GM21717 (cell line): ENCODE measurements at regions not wholly inside any gene's neighbourhood (a gene's known extent, or its start where the extent isn't known, plus 50 kb on each side); places are given as distances from the start of the nearest gene placed in this dataset.
"Not testable (repeated sequence)": the region's sequence is repeated elsewhere in the genome, so short reads cannot be mapped to it uniquely, and the experiment has no call there.

Experiments used
- ATAC-seq: cut with Tn5 transposase; IDR thresholded peaks from one replicate; pipeline ENCODE4 v1.9.1; 2021; ENCODE audit warnings: mild to moderate bottlenecking, moderate library complexity; ENCODE audit not compliant: unreplicated experiment

GRCh38 chr10:36766415-36766810, 359.0 kb upstream of the ANKRD30A start:
- no peak for ATAC-seq

- ATAC-seq: no peak
Measured at GRCh38 chr10:36765782-36766414, 359.5 kb upstream of the ANKRD30A start.

DNA sequence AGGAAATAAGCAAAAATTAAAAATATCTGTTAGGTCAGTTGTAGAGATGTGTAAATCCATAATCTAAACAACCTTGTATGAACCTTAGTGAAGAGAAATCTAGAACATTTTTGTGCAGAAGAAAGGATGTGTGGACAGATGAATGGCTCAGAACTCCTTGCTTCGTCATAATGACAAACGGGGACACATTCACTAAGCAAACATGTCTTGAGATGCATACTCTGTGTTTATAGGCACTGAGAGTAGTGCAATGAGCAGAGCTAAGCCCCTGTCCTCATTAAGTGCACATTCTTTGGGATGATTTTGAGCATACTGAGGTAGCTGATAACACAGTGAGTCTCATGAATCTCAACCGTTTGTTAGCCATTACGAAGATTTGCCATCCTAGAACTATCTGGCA, 360.6 kb upstream of the ANKRD30A start:
- no peak for ATAC-seq

DNA sequence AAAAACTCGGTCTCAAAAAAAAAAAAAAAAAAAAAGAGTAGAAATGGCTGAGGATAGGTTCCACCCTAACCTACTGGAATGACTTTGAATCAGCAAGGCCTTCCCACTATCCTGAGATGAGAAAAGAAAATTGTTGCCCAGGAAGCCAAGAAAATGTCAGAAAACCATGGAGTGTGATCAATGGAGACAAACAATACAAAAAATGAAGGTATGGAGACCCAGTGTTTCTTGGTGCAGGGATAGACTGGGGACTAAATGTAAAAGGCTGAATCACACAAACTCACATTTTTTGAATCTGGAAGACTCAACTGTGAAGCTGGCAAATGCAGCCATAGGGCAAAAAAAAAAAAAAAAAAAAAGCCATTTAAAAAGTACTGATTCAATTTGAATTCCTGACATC, 364.3 kb upstream of the ANKRD30A start:
- ATAC-seq: no peak

- no peak for ATAC-seq
Measured at GRCh38 chr10:36759141-36759805, 366.1 kb upstream of the ANKRD30A start.

DNA sequence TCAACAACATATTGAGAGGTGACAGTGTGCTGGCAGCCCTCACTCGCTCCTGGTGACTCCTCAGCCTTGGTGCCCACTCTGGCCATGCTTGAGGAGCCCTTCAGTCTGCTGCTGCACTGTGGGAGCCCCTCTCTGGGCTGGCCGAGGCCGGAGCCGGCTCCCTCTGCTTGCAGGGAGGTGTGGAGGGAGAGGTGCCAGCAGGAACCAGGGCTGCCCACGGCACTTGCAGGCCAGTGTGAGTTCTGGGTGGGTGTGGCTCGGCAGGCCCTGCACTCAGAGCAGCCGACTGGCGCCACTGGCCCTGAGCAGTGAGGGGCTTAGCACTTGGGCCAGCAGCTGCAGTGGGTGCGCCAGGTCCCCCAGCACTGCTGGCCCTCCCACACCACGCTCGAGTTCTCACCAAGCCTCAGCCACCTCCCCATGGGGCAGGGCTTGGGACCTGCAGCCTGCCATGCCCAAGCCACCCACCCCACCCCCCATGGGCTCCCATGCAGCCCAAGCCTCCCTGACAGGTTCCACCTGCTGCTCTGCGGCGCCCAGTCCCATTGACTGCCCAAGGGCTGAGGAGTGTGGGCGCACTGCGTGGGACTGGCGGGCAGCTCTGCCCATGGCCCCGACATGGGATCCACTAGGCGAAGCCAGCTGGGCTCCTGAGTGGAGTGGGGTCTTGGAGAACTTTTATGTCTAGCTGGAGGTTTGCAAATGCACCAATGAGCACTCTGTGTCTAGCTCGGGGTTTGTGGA, 377.1 kb upstream of the ANKRD30A start:
- ATAC-seq: no peak

GRCh38 chr10:36739884-36740445, 385.4 kb upstream of the ANKRD30A start:
- ATAC-seq: no peak

- ATAC-seq: no peak
Measured at GRCh38 chr10:36738738-36739431, 386.5 kb upstream of the ANKRD30A start.

GRCh38 chr10:36736311-36736710, 389.1 kb upstream of the ANKRD30A start:
- ATAC-seq: no peak

- ATAC-seq: not testable (repeated sequence)
Measured at GRCh38 chr10:36734590-36734989, 390.8 kb upstream of the ANKRD30A start.

GRCh38 chr10:36730316-36730715, 395.1 kb upstream of the ANKRD30A start:
- ATAC-seq: no peak

GRCh38 chr10:36728626-36729025, 396.8 kb upstream of the ANKRD30A start:
- no peak for ATAC-seq

- no peak for ATAC-seq
Measured at GRCh38 chr10:36725581-36726520, 399.5 kb upstream of the ANKRD30A start.

DNA sequence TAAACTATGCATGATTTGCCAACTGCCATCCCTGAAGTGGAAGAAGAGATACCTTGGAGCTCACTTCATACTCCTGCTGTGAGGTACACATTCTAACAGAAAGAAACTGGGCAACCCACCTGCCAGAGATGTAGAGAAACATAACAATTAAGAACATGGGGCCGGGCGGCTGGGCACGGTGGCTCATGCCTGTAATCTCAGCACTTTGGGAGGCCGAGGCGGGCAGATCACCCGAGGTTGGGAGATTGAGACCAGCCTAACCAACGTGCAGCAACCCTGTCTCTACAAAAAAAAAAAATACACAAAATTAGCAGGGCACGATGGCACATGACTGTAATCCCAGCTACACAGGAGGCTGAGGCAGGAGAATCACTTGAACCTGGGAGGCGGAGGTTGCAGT, 402.6 kb upstream of the ANKRD30A start:
- no peak for ATAC-seq

GRCh38 chr10:36721871-36722270, 403.5 kb upstream of the ANKRD30A start:
- ATAC-seq: no peak

DNA sequence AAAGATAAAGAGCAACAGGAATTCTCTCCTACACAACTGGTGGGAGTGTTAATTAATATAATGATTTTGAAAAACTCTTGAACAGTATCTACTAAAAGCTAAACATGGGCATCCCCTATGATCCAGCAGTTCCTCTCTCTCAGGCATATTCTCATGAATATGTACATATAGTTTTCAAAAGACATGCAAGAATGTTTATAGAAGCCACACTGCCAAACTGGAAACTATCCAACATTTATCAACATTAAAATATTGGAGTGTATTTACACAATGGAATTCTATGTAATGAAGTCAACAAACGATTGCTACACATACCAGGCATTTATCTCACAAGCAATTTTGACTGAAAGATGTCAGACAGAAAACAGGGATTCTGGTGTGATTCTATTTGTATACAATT, 404.5 kb upstream of the ANKRD30A start:
- no peak for ATAC-seq

GRCh38 chr10:36717118-36717517, 408.3 kb upstream of the ANKRD30A start:
- ATAC-seq: no peak

- ATAC-seq: no peak
Measured at GRCh38 chr10:36716291-36716690, 409.1 kb upstream of the ANKRD30A start.

GRCh38 chr10:36712695-36713094, 412.7 kb upstream of the ANKRD30A start:
- no peak for ATAC-seq

DNA sequence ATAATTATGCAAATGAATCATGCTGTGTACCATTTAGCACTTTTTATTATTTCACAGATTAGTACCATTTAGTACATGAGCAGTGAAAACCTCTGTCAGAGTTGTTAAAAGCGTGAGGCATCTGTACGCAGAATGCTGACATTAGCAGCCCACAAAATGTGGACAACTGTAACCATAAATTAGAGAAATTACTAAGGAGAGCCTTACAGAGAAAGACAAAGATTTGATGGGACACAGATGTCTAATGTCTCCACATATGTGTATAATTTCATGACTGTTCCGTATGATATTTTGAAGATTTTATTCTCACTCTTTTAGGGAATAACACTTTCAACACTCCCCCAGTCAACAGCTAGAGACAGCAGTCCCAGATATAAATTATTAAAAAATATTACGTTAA, 414.0 kb upstream of the ANKRD30A start:
- no peak for ATAC-seq
